ENCODE measurements at regions not wholly inside any gene's neighbourhood (a gene's known extent, or its start where the extent isn't known, plus 50 kb on each side); places are given as distances from the start of the nearest gene placed in this dataset.

DNA sequence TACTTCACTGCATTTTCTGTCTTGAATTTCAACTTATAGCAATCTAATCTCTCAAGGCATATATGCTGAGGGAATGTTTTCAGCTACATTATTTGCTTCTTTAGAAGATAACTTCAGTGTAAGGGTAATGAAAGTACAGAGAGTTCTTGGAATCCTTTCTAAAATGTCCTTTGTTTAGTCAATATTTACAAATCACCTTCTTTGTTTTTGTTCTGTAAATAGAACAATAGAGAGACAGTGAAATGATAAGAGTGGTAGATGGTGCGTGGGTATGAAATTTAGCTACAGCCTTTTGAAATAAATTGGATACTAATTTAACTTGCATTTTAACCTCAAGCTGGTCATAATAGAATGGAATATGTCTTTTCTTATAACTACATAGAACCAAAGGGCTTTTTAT is 171.1 kb upstream of the MARCKS start:
- TF ChIP-seq POLR2A (IDR thresholded peaks at IDR 0.05) (no peak), EP300 (IDR thresholded peaks at IDR 0.05) (no peak), POLR2AphosphoS5 (IDR thresholded peaks at IDR 0.05) (no peak)
- TF ChIP-seq, protein P1, sequence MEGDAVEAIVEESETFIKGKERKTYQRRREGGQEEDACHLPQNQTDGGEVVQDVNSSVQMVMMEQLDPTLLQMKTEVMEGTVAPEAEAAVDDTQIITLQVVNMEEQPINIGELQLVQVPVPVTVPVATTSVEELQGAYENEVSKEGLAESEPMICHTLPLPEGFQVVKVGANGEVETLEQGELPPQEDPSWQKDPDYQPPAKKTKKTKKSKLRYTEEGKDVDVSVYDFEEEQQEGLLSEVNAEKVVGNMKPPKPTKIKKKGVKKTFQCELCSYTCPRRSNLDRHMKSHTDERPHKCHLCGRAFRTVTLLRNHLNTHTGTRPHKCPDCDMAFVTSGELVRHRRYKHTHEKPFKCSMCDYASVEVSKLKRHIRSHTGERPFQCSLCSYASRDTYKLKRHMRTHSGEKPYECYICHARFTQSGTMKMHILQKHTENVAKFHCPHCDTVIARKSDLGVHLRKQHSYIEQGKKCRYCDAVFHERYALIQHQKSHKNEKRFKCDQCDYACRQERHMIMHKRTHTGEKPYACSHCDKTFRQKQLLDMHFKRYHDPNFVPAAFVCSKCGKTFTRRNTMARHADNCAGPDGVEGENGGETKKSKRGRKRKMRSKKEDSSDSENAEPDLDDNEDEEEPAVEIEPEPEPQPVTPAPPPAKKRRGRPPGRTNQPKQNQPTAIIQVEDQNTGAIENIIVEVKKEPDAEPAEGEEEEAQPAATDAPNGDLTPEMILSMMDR (IDR thresholded peaks at IDR 0.05) = no peak
